Activated CD4-positive, alpha-beta T cell treated with anti-CD3 and anti-CD28 coated beads, Interleukin-10, Interleukin-2, amounts not matched to agents 100 ng/mL and 50 ng/mL, durations not matched to agents 16 hours and 8 hours (primary cell): ENCODE measurements at regions not wholly inside any gene's neighbourhood (a gene's known extent, or its start where the extent isn't known, plus 50 kb on each side); places are given as distances from the start of the nearest gene placed in this dataset.

Experiments used
- DNase-seq: peaks from one replicate; pipeline ENCODE4 v3.0.0-alpha.2; 2020

- DNase-seq = no peak
These were observed 399.9 kb downstream of the TMEM161B start for GRCh38 chr5:87868792-87869191.

DNA sequence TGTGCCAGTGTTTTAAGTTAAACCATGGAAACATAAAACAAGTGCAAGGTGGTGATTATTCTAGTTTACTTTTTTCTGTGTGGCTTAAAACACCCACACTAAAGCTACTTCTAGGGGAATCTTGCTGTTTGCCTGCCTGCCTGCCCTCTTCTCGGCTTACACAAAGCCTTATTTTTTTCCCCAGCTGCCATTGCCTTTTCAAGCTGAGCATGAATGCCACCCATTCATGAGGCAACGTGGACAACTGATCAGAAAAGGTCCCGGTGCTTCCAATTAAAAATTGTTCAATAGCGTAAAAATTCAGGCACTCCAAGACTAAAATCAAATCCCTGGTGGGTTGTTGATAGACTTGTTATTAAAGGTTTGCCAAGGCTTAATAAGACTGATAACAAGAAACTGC, 401.4 kb downstream of the TMEM161B start:
- DNase-seq = no peak

- no peak for DNase-seq
These were observed 415.1 kb downstream of the TMEM161B start for GRCh38 chr5:87853541-87853940.

- DNase-seq = no peak
These were observed 417.0 kb downstream of the TMEM161B start for GRCh38 chr5:87851603-87852002.

- no peak for DNase-seq
These were observed 417.8 kb downstream of the TMEM161B start for GRCh38 chr5:87850843-87851242.

DNA sequence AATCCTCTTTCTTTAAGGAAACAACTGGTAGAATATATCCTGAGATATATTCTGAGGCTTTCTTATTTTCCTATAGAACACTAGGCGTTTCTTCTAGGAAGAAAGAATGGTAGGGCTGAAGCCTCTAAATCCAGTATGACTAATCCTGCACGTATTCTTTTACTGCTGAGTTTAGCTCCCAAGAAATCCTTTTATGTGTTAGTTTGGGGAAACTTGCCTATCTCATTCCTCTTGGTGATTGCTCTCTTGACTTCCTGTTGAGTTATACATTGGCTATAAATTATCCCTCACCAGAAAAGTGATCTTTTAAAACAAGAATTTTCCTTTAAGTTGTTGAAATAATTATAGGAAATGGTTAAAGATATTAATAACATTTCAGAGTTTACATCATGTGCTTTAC, 422.9 kb downstream of the TMEM161B start:
- DNase-seq = no peak

- no peak for DNase-seq
These were observed 423.8 kb downstream of the TMEM161B start for GRCh38 chr5:87844866-87845265.

GRCh38 chr5:87844449-87844848, 424.2 kb downstream of the TMEM161B start:
- DNase-seq = no peak

- no peak for DNase-seq
These were observed 424.0 kb upstream of the CCNH start for GRCh38 chr5:87836696-87837095.

GRCh38 chr5:87831499-87831898, 418.8 kb upstream of the CCNH start:
- DNase-seq = no peak

DNA sequence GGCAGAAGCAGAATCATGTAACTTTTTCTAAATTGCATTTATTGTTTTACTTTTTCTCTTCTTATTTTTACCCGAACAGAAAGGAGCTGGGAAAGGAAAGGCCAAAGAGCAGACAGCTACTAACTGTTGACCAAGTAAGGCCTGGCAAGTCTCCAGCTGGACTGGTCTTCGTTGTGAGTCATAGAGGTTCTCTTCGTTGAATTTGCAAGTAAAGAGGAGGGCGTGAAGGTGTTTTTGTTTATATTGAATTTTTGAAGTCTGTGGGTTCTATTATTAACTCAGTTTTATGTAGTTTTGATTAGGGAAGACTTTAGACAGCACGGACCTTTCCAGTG, 416.5 kb upstream of the CCNH start:
- no peak for DNase-seq

GRCh38 chr5:87828545-87829216, 416.0 kb upstream of the CCNH start:
- no peak for DNase-seq

- no peak for DNase-seq
These were observed 414.8 kb upstream of the CCNH start for GRCh38 chr5:87827539-87827938.

GRCh38 chr5:87826507-87826906, 413.8 kb upstream of the CCNH start:
- DNase-seq = no peak

DNA sequence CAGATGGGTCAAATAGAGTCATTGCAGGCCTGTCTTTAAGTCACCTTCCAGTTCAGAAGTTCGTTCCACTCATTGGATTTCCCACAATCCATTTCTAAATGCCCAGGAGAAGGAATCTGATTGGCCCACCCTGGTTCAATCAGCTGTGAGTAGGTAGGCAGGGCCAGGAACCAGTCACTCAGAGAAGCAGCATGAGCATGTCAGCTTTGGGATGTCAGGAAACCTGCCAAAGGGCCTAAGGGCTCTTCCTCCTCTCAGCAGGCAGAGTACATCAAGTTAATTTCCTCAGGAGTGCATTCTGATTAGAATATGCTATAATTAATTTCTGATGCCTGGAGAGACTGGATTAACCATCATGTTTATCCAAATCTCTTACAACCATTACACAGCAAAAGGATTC, 412.9 kb upstream of the CCNH start:
- no peak for DNase-seq

GRCh38 chr5:87807783-87808182, 395.1 kb upstream of the CCNH start:
- no peak for DNase-seq

DNA sequence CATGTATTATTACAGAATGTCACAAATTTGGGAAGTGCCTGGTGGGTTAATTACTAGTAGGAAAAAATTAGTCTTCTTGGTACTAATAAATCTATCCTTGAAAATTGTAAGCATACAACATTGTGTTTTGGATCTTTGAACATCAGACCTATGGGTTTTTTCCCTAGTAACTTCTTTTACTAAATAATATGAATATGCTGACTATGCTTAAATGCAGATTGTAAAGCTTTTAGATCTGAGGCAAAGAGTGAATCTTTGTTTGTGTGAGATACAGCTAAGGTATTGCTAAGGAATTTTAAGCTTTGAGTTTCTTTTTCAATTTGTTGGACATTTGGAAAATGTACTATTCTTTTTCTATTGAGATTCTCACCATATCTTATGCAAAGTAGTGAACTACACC, 390.6 kb upstream of the CCNH start:
- DNase-seq = no peak

DNA sequence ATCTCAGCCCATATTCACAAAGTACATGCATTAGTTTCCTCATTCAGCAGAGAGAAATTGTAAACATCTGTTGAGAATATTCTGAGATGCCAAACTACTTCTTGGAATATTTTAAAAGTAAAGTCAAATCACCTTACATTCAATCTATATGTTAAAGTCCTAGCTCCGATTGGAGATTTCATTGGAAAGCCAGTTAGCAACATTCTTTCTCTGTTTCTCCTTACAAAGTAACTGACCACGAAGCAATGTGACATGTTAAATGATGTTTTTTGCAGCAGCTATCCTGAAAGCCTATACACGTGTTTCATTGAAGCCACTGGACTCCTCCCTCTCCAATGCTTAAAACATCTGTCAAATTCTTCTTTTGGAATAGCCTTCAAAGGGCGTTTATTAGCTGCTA, 379.1 kb upstream of the CCNH start:
- no peak for DNase-seq

GRCh38 chr5:87788416-87788815, 375.7 kb upstream of the CCNH start:
- no peak for DNase-seq

- no peak for DNase-seq
These were observed 375.0 kb upstream of the CCNH start for GRCh38 chr5:87787625-87788256.

DNA sequence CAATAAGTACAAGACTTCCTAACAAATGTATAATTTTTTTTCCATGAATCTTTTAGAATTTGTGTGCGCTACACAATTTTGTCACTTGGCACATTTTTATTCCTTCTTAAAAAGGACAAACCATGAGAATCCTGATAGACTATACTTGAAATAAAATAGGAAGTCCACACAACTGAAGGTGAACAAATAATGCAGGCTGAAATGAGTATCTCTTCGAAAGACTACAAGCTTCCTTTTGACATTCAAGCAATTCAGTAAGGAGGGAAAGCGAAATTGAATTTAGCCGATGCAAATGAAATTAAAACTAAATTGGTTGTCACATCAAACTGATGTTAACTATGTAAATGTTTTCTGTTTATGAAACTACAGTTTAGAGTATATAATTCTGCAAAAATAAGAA, 374.4 kb upstream of the CCNH start:
- DNase-seq = no peak

GRCh38 chr5:87786471-87786870, 373.7 kb upstream of the CCNH start:
- DNase-seq = no peak

GRCh38 chr5:87785554-87786335, 373.0 kb upstream of the CCNH start:
- DNase-seq = no peak

GRCh38 chr5:87784879-87785495, 372.3 kb upstream of the CCNH start:
- DNase-seq = no peak
